ENCODE measurements at regions not wholly inside any gene's neighbourhood (a gene's known extent, or its start where the extent isn't known, plus 50 kb on each side); places are given as distances from the start of the nearest gene placed in this dataset.

DNA sequence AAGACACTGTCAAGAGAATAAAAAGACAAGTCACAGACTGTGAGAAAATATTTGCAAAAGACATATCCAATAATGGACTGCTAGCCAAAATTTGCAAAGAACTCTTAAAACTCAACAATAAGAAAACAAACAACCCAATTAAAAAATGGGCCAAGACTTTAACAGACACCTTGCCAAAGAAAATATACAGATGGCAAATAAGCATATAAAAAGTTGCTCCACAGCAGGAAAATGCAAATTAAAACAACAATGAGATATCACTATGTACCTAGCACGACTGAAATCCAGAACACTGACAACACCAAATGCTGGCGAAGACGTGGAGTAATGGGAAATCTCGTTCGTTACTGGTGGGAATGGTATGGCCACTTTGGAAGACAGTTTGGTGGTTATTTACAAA lies 228.9 kb downstream of the TTC8 start:
- TF ChIP-seq, protein P1, sequence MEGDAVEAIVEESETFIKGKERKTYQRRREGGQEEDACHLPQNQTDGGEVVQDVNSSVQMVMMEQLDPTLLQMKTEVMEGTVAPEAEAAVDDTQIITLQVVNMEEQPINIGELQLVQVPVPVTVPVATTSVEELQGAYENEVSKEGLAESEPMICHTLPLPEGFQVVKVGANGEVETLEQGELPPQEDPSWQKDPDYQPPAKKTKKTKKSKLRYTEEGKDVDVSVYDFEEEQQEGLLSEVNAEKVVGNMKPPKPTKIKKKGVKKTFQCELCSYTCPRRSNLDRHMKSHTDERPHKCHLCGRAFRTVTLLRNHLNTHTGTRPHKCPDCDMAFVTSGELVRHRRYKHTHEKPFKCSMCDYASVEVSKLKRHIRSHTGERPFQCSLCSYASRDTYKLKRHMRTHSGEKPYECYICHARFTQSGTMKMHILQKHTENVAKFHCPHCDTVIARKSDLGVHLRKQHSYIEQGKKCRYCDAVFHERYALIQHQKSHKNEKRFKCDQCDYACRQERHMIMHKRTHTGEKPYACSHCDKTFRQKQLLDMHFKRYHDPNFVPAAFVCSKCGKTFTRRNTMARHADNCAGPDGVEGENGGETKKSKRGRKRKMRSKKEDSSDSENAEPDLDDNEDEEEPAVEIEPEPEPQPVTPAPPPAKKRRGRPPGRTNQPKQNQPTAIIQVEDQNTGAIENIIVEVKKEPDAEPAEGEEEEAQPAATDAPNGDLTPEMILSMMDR (IDR thresholded peaks at IDR 0.05): no peak
- no peak for TF ChIP-seq EZH2 (IDR thresholded peaks at IDR 0.05; ENCODE audit: borderline replicate concordance, insufficient read depth, low read depth, low read length, poor library complexity, severe bottlenecking)

All from B cell (primary cell).